GM18861 (cell line): ENCODE measurements at regions not wholly inside any gene's neighbourhood (a gene's known extent, or its start where the extent isn't known, plus 50 kb on each side); places are given as distances from the start of the nearest gene placed in this dataset.
"Not testable (repeated sequence)": the region's sequence is repeated elsewhere in the genome, so short reads cannot be mapped to it uniquely, and the experiment has no call there.

Source experiments
- ATAC-seq: cut with Tn5 transposase; IDR thresholded peaks from one replicate; pipeline ENCODE4 v1.9.1; 2021; ENCODE audit not compliant: unreplicated experiment

DNA sequence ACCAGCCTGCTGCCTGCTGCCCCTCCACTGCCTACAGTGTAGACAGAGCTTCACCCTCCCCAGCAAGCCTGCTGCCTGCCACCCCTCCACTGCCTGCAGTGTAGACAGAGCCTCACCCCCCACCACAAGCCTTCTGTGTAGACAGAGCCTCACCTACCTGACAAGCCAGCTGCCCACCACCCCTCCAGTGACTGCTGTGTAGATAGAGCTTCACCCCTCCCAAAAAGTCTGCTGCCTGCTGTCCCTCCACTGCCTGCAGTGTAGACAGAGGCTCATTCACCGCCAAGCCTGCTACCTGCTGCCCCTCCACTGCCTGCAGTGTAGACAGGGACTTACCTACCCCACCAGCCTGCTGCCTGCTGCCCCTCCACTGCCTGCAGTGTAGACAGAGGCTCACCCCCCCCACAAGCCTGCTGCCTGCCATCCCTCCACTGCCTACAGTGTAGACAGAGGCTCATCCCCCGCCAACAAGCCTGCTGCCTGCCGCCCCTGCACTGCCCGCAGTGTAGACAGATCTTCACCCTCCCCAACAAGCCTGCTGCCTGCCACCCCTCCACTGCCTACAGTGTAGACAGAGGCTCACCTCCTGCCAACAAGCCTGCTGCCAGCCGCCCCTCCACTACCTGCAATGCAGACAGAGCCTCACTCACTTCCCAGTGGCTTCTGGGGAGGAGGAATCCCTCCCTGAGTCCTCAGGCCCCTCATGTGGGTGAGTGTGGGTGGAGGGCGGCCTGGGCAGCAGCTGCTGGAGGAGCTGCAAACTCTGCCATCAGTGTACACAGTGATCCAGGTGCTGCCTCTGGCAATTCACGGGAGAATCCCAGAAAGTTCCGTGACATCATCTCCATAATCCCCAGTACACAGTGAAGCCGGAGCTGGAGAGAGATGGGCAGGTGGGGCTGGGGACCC is 140.9 kb downstream of the DLL1 start:
- ATAC-seq = no peak

- no peak for ATAC-seq
Observed at GRCh38 chr6:170148709-170149470, 142.0 kb downstream of the DLL1 start.

GRCh38 chr6:170147832-170148708 is 142.8 kb downstream of the DLL1 start:
- ATAC-seq = no peak

- ATAC-seq = no peak
Observed at GRCh38 chr6:170147056-170147787, 143.7 kb downstream of the DLL1 start.

DNA sequence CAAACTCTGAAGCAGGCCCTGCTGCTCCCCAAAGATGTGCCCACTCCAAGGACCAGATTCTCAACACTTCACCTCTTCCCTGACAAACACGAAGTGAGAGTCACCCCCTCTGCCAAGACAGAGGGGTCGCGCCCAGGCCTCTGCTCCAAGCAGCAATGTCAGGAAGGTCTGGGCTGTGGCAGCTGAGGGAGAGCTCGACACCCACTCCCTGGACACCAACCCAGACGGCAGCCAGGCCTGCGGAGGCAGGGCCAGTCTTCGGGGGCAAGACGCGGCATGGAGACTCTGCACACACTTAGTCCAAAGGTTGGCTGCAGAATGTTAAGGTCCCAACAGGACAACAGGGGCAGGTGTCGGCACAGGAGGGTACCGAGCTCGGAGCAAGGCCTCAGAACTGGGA is 144.2 kb downstream of the DLL1 start:
- ATAC-seq = no peak

GRCh38 chr6:170146131-170146530 is 144.7 kb downstream of the DLL1 start:
- ATAC-seq = not testable (repeated sequence)

- not testable (repeated sequence) for ATAC-seq
Observed at GRCh38 chr6:170145716-170146115, 145.2 kb downstream of the DLL1 start.

- ATAC-seq = no peak
Observed at GRCh38 chr6:170145272-170145592, 145.6 kb downstream of the DLL1 start.

GRCh38 chr6:170144571-170145271 is 146.2 kb downstream of the DLL1 start:
- ATAC-seq = no peak

DNA sequence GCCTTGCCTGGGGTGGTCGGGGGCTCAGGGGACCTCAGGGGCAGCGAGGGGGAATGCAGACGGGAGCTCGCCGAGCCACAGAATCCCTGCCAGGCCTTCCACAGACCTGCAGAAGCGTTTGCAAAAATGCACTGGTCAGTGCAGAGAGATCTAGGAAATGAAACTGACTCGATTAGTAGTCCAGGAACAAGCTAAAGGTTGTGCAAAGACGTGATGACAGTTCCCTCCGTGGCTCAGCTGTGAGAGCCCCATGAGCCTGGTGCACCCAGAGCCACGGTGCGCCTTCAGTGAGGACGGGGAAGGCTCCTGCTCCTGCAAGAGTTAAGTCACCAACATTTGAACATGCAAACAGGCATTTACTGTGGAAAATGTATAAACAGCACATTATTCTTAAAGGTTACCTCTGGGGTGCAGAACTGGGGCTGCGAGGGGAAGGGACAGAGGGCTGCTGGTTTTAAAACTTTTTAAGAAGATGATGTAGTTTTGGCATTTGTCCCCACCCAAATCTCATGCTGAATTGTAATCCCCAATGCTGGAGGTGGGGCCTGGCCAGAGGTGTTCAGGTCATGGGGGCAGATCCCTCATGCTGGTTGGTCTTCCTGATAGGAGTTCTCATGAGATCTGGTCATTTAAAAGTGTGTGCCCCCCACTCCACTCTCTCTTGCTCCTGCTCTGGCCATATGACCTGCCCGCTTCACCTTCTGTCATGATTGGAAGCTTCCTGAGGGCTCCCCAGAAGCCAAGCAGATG is 147.3 kb downstream of the DLL1 start:
- no peak for ATAC-seq

- ATAC-seq = no peak
Observed at GRCh38 chr6:170142559-170142958, 148.3 kb downstream of the DLL1 start.

DNA sequence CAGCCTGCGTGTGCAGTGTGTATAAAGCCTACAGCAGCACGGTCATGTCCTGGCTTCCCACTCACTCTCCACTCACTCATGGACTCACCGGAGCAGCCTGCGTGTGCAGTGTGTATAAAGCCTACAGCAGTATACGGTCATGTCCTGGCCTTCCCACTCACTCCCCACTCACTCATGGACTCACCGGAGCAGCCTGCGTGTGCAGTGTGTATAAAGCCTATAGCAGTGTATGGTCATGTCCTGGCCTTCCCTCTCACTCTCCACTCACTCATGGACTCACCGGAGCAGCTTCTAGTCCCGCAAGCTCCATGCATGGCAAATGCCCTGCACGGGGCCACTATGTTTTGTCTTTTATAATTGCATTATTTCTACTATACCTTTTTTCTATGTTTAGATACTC is 149.8 kb downstream of the DLL1 start:
- not testable (repeated sequence) for ATAC-seq

GRCh38 chr6:170140129-170140528 is 150.7 kb downstream of the DLL1 start:
- no peak for ATAC-seq

DNA sequence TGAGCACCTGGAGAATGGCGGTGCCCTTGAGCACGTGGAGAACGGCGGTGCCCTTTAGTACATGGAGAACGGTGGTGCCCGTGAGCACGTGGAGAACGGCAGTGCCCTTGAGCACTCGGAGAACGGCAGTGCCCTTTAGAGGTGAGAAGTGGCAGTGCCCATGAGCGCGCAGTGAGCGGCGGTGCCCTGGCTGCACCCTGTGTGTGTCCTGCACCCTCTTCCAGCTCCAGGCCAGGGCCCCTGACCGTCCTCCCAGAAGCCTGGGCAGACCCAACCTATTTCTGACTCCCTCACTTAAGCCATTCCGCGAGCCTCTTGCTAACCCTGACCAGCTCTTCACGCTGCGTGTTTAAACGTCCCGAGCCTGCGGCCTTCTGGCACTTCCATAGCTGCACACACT is 151.3 kb downstream of the DLL1 start:
- ATAC-seq = no peak

GRCh38 chr6:170139046-170139445 is 151.8 kb downstream of the DLL1 start:
- ATAC-seq = not testable (repeated sequence)

- no peak for ATAC-seq
Observed at GRCh38 chr6:170137911-170138910, 152.7 kb downstream of the DLL1 start.

- no peak for ATAC-seq
Observed at GRCh38 chr6:170137176-170137891, 153.5 kb downstream of the DLL1 start.
